ENCODE measurements at regions not wholly inside any gene's neighbourhood (a gene's known extent, or its start where the extent isn't known, plus 50 kb on each side); places are given as distances from the start of the nearest gene placed in this dataset.

DNA sequence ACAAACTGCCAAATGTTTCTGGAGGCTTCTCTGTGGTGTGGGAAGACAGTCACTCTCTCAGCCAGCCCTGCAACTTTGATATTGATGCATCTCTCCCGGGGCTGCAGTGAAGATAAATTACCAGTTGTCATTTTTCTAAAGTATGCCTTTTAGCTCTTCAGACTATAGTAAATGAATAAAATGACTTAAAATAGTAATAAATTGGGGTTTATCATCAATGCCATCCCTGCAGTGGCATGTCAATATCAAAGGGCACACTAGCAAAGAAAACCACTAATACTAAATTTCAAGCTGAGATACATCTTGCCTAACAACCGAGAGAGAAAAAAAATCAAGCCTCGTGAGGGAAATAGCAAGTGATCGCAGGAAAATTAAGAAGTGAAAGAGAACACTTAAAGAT is 749.5 kb upstream of the SLC39A10 start:
- no peak overlapping the region for H3K4me2 ChIP-seq (ENCODE audit: insufficient read depth, low read length)
- H3K9ac ChIP-seq (replicated peaks; ENCODE audit: extremely low read depth, insufficient read depth, low read length) = no peak overlapping the region
- TF ChIP-seq JUN (IDR thresholded peaks at IDR 0.05; ENCODE audit: borderline replicate concordance, insufficient read depth, insufficient read length, low read depth) (no peak), POLR2A (IDR thresholded peaks at IDR 0.05; ENCODE audit: low read depth, low read length) (no peak), FOS (IDR thresholded peaks at IDR 0.05; ENCODE audit: borderline replicate concordance, insufficient read depth, low read length) (no peak), MYC (IDR thresholded peaks at IDR 0.05; ENCODE audit: low read depth, low read length) (no peak), GATA2 (IDR thresholded peaks at IDR 0.05; ENCODE audit: insufficient read depth, insufficient read length, low read depth, low read length) (no peak), EZH2 (IDR thresholded peaks at IDR 0.05; ENCODE audit: borderline replicate concordance, low read depth, low read length, severe bottlenecking) (no peak), POLR2AphosphoS5 (IDR thresholded peaks at IDR 0.05; ENCODE audit: insufficient read depth, low read depth, low read length) (no peak)
- TF ChIP-seq, protein P1, sequence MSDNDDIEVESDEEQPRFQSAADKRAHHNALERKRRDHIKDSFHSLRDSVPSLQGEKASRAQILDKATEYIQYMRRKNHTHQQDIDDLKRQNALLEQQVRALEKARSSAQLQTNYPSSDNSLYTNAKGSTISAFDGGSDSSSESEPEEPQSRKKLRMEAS (IDR thresholded peaks at IDR 0.05; ENCODE audit: insufficient read depth, insufficient read length) = no peak
- TF ChIP-seq, protein P2, sequence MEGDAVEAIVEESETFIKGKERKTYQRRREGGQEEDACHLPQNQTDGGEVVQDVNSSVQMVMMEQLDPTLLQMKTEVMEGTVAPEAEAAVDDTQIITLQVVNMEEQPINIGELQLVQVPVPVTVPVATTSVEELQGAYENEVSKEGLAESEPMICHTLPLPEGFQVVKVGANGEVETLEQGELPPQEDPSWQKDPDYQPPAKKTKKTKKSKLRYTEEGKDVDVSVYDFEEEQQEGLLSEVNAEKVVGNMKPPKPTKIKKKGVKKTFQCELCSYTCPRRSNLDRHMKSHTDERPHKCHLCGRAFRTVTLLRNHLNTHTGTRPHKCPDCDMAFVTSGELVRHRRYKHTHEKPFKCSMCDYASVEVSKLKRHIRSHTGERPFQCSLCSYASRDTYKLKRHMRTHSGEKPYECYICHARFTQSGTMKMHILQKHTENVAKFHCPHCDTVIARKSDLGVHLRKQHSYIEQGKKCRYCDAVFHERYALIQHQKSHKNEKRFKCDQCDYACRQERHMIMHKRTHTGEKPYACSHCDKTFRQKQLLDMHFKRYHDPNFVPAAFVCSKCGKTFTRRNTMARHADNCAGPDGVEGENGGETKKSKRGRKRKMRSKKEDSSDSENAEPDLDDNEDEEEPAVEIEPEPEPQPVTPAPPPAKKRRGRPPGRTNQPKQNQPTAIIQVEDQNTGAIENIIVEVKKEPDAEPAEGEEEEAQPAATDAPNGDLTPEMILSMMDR (IDR thresholded peaks at IDR 0.05; ENCODE audit: extremely low read depth in 1 of 2, insufficient read depth in 1 of 2, low read depth in 1 of 2, low read length in 2 of 2) = no peak
- H4K20me1 ChIP-seq (replicated peaks; ENCODE audit: control insufficient read depth, extremely low read depth, insufficient read depth, low read length) = no peaks in the 10 kb centered on the region
- DNase-seq (ENCODE audit: low read depth, low spot score) (no peak), FAIRE-seq (no peak)
- no peak overlapping the region for H3K4me3 ChIP-seq (replicated peaks in 1 of 3; ENCODE audit: insufficient read depth in 1 of 3, low read depth in 1 of 3, low read length in 3 of 3)
- H3K27me3 ChIP-seq (ENCODE audit: control insufficient read depth in 2 of 2, insufficient read depth in 2 of 2, low read length in 2 of 2) = no peaks in the 10 kb centered on the region
- CTCF ChIA-PET = no interaction called here
- POLR2A ChIA-PET = no interaction called here
- no peaks in the 10 kb centered on the region for H3K4me1 ChIP-seq (ENCODE audit: control insufficient read depth, extremely low read depth, insufficient read depth, low read length)
- no peaks in the 10 kb centered on the region for H3K36me3 ChIP-seq (ENCODE audit: control insufficient read depth in 2 of 2, extremely low read depth in 1 of 2, insufficient read depth in 2 of 2, low read length in 2 of 2)
- dilution Hi-C loops (cut with MboI; ENCODE audit: extremely low pct_ligation_motif_present, low sequenced_read_pairs) = no loop called here
- no TSS peak for BruUV-seq (replicated peaks)
- no peak overlapping the region for H3K27ac ChIP-seq (ENCODE audit: insufficient read depth, low read depth, low read length)
- H3K9me1 ChIP-seq (replicated peaks; ENCODE audit: control insufficient read depth, extremely low read depth, insufficient read depth, low read length) = no peaks in the 10 kb centered on the region
- no peaks in the 10 kb centered on the region for H3K79me2 ChIP-seq (ENCODE audit: control insufficient read depth, insufficient read depth, low read length)
- intact Hi-C loops (cut with micrococcal nuclease) = no loop called here
- H3K9me3 ChIP-seq (replicated peaks; ENCODE audit: control insufficient read depth, insufficient read depth, low read length) = no peaks in the 10 kb centered on the region
- no peak overlapping the region for H2AFZ ChIP-seq (ENCODE audit: low read depth, low read length)

All from endothelial cell of umbilical vein (primary cell).